ENCODE measurements at regions not wholly inside any gene's neighbourhood (a gene's known extent, or its start where the extent isn't known, plus 50 kb on each side); places are given as distances from the start of the nearest gene placed in this dataset.
A peak's percentile ranks its signal among the peaks of the same experiment; 100 is the strongest.

DNA sequence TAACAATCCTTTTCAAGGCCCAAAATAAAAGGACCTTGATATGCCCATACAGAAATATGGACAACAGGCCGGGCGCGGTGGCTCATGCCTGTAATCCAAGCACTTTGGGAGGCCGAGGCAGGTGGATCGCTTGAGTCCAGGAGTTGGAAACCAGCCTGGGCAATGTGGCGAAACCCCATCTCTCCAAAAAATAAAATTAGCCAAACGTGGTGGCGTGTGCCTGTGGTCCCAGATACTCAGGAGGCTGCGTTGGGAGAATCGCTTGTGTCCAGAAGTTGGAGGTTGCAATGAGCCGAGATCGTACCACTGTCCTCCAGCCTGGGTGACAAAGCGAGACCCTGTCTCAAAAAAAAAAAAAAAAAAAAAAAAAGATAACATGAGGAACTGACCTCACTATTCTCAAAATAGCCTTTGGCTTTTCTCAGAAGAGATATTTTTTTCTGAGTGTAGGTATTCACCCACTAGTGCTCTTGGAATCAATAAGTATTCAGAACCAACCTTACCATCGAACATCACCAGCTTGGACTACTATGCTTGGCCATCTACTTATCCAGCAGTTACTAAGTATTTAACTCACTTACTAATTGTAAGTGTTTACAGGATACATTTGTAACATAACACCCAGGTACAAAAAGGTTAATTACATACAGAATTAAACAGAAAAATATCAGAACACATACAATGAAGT, 99.2 kb downstream of the OR2B2 start:
- peak overlapping the region; percentile 51 for H3K4me3 ChIP-seq (ENCODE audit: low read depth, low read length)
- peak; percentile 42 for DNase-seq (ENCODE audit: low read depth)
- no peak for TF ChIP-seq POLR2A (IDR thresholded peaks at IDR 0.05; ENCODE audit: extremely low read depth, insufficient read length)
- TF ChIP-seq, protein P1, sequence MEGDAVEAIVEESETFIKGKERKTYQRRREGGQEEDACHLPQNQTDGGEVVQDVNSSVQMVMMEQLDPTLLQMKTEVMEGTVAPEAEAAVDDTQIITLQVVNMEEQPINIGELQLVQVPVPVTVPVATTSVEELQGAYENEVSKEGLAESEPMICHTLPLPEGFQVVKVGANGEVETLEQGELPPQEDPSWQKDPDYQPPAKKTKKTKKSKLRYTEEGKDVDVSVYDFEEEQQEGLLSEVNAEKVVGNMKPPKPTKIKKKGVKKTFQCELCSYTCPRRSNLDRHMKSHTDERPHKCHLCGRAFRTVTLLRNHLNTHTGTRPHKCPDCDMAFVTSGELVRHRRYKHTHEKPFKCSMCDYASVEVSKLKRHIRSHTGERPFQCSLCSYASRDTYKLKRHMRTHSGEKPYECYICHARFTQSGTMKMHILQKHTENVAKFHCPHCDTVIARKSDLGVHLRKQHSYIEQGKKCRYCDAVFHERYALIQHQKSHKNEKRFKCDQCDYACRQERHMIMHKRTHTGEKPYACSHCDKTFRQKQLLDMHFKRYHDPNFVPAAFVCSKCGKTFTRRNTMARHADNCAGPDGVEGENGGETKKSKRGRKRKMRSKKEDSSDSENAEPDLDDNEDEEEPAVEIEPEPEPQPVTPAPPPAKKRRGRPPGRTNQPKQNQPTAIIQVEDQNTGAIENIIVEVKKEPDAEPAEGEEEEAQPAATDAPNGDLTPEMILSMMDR (IDR thresholded peaks at IDR 0.05; ENCODE audit: low read depth, low read length), result no peak
- TF ChIP-seq, protein P2, sequence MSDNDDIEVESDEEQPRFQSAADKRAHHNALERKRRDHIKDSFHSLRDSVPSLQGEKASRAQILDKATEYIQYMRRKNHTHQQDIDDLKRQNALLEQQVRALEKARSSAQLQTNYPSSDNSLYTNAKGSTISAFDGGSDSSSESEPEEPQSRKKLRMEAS (IDR thresholded peaks at IDR 0.05; ENCODE audit: low read depth, low read length), result no peak
- TF ChIP-seq MYC (IDR thresholded peaks at IDR 0.05; ENCODE audit: low read depth, low read length), result no peak

DNA sequence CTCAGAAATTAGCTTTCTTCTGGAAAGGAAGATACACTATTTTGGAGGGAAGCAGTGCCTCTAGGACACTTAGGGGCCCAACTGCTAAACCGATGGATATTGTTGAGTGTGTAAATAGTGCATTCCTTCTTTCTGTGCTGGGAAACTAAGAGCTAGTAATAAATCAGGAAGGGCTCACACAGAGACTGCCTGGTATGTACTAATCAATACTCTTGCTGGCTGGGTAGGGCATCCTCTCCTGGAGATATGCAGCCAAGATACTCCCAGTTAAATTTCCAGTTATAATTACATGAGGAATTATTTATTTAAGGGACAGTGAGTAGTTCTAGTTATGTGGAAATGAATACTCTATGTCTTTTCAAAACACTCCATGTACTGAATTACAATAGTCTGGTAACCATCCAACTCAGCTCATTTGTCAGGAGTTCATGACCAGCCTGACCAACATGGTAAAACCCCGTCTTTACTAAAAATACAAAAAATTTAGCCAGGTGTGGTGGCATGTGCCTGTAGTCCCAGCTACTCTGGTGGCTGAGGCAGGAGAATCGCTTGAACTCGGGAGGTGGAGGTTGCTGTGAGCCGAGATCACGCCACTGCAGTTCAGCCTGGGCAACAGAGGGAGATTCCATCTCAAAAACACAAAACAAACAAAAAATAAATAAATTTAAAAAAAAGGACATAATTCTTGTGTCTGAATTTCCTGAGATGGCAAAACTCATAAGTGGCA, 100.0 kb downstream of the OR2B2 start:
- TF ChIP-seq, protein P2 (IDR thresholded peaks at IDR 0.05; ENCODE audit: low read depth, low read length), result no peak
- no peak for DNase-seq (ENCODE audit: low read depth)
- peak overlapping the region; percentile 57 for H3K4me3 ChIP-seq (ENCODE audit: low read depth, low read length)

DNA sequence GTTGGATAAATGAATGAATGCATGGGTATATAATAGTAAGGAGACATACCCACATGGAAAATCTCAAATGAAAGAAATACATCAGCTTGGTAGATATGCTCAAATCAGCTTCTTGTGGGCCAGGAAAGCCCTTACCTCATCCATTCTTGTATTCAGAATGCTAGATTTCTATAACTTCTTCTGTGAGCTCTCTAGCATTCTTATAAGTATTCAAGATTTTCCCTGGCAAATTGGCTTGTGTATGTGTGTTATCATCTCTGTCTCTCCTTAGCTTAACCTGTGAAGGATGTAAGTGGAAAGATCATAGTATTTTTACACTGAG, 100.8 kb downstream of the OR2B2 start:
- peak overlapping the region; percentile 57 for H3K4me3 ChIP-seq (ENCODE audit: low read depth, low read length)
- peak; percentile 37 for DNase-seq (ENCODE audit: low read depth)
- TF ChIP-seq, protein P2 (IDR thresholded peaks at IDR 0.05; ENCODE audit: low read depth, low read length), result no peak
- TF ChIP-seq POLR2A (IDR thresholded peaks at IDR 0.05; ENCODE audit: extremely low read depth, insufficient read length) (no peak), MYC (IDR thresholded peaks at IDR 0.05; ENCODE audit: low read depth, low read length) (no peak)
- TF ChIP-seq, protein P1 (IDR thresholded peaks at IDR 0.05; ENCODE audit: low read depth, low read length), result no peak

DNA sequence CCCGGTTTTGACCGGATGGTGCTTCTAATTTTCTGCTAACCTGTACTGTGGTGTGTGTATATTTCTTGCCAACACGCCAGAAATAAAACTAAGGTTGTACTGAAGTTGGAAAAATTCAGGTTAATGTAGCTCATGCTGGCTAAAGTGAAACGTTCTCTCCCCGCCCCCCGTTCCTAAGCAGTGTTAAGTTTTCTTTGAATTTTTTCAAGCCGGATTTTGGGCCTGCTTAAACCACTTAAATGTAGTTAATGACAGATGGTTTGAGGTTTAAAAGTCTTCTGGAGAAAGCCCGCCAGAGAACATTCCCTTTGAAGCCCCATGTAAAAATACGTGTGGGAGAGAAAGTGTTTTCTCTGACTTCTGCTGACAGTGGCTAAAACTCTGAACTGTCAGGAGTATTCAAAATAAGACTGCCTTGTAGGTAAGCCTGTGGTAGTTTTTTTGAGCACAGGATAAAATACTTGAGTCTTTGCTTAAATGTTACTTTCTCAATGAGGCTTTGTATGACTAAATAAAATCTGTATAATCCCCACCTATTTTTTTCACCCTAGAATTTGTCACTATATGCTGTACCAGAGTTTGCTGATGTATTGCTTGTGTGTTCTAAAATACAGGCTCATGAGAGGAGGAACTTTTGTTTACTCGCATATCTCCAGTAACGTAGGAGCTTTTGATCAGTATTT, 101.3 kb downstream of the OR2B2 start:
- H3K4me3 ChIP-seq (ENCODE audit: low read depth, low read length), result peak overlapping the region; percentile 57
- TF ChIP-seq, protein P1 (IDR thresholded peaks at IDR 0.05; ENCODE audit: low read depth, low read length), result no peak
- TF ChIP-seq, protein P2 (IDR thresholded peaks at IDR 0.05; ENCODE audit: low read depth, low read length), result no peak
- TF ChIP-seq POLR2A (IDR thresholded peaks at IDR 0.05; ENCODE audit: extremely low read depth, insufficient read length), result no peak
- TF ChIP-seq MYC (IDR thresholded peaks at IDR 0.05; ENCODE audit: low read depth, low read length), result no peak
- no peak for DNase-seq (ENCODE audit: low read depth)

DNA sequence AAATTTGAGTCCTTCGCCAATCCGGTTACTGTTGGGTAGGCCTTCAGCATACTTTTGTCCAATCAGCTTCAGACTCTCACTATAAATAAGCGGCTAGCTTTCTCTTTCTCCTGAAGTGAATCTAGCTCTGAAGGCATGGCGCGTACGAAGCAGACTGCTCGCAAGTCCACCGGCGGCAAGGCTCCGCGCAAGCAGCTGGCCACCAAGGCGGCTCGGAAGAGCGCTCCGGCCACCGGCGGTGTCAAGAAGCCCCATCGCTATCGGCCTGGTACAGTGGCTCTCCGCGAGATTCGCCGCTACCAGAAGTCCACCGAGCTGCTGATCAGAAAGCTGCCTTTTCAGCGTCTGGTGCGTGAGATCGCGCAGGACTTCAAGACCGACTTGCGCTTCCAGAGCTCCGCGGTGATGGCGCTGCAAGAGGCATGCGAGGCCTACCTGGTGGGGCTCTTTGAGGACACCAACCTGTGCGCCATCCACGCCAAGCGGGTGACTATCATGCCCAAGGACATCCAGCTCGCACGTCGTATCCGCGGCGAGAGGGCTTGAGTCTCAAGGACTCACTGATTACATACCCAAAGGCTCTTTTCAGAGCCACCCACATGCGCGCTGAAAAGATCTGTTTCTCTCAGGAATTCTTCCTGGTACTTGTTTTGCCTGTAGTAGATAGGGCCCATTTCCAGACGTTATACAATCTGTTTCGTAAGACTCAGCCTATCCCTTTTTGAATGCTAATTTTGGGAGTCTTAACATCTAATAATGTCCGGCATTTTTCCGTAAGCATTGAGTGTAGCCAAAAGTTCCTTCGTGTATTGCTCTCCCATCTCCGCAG, 102.0 kb downstream of the OR2B2 start:
- H3K4me3 ChIP-seq (ENCODE audit: low read depth, low read length), result peak overlapping the region; percentile 57
- TF ChIP-seq, protein P1 (IDR thresholded peaks at IDR 0.05; ENCODE audit: low read depth, low read length), result peak; percentile 15
- TF ChIP-seq, protein P2 (IDR thresholded peaks at IDR 0.05; ENCODE audit: low read depth, low read length), result no peak; the same call in 1 of the 2 replicates
- TF ChIP-seq MYC (IDR thresholded peaks at IDR 0.05; ENCODE audit: low read depth, low read length), result peak; percentile 67; the same call in 1 of the 2 replicates
- peak; percentile 99 for TF ChIP-seq POLR2A (IDR thresholded peaks at IDR 0.05; ENCODE audit: extremely low read depth, insufficient read length)
- peak; percentile 98 for DNase-seq (ENCODE audit: low read depth)

Measured in NB4 (cell line).